Testis (tissue), 2 donors: ENCODE measurements at regions not wholly inside any gene's neighbourhood (a gene's known extent, or its start where the extent isn't known, plus 50 kb on each side); places are given as distances from the start of the nearest gene placed in this dataset.

Experiments used
- DNase-seq: peaks from one replicate; pipeline ENCODE4 v3.0.0-alpha.2; 2019
- H3K27ac ChIP-seq, 2 donors: fragments of 200-600 bp; sonication (generic); one replicate each; pipeline ENCODE4 v1.5.1; 2019
- H3K27me3 ChIP-seq: fragments of 200-600 bp; sonication (generic); one replicate; pipeline ENCODE4 v1.5.1; 2019
- H3K36me3 ChIP-seq: fragments of 200-600 bp; sonication (generic); one replicate; pipeline ENCODE4 v1.5.1; 2017; ENCODE audit warnings: low read depth; ENCODE audit errors: missing control alignments
- H3K4me1 ChIP-seq: fragments of 200-600 bp; sonication (generic); one replicate; pipeline ENCODE4 v1.5.1; 2019
- H3K4me3 ChIP-seq, 2 donors: fragments of 200-600 bp; sonication (generic); one replicate each; pipeline ENCODE4 v1.5.1; 2017 to 2019
- H3K9me3 ChIP-seq: fragments of 200-600 bp; sonication (generic); one replicate; pipeline ENCODE4 v1.5.1; 2017
- POLR2A ChIP-seq: fragments of 450-650 bp; IDR thresholded peaks from one replicate; pipeline ENCODE4 v1.6.1; 2017; ENCODE audit warnings: antibody characterized with exemption, mild to moderate bottlenecking, moderate library complexity
- WGBS, 2 donors: methylation state at CpG; one replicate each; pipeline ENCODE4 v1.1.5; 2018; 5-methylcytosine and 5-hydroxymethylcytosine counted together
- intact Hi-C: fragments of 100-400 bp; cut with DNase I; formaldehyde crosslinking; loops from one replicate; pipeline ENCODE4 v1.15.1; 2023; ENCODE audit warnings: low total_unique reads
- TF ChIP-seq, protein P1 (sequence below), 3 experiments: fragments of 450-650 bp in 2 of 3; fragments of 200-600 bp in 1 of 3; sonication (generic) in 1 of 3; IDR thresholded peaks; one replicate each; pipeline ENCODE4 v1.5.1; 2016 to 2019; ENCODE audit warnings: antibody characterized with exemption in 3 of 3, mild to moderate bottlenecking in 2 of 3, moderate library complexity in 1 of 3

DNA sequence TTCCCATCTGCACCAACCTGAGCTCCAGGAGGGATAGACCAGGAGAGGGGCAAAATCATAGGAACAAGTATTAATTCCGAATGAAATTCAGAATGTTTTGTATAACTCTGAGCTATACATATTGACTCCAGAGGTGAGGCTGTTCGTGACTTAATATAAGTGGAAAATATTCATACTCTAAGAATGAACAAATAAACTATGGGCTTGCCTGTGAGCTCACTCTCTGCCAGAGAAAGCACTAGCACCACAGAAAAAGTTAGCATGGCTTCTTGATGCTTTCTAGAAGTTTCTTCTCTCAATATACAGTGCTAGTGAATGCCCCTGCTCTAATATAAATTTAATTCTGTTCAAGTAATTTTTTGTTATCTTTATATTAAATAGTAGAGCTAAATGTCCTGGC is 1536.4 kb upstream of the FLRT2 start:
- no peak for DNase-seq
- H3K27ac ChIP-seq: no peak overlapping the region
- no peaks in the 10 kb centered on the region for H3K9me3 ChIP-seq
- intact Hi-C loops: no loop called here
- TF ChIP-seq POLR2A: no peak
- TF ChIP-seq, protein P1, sequence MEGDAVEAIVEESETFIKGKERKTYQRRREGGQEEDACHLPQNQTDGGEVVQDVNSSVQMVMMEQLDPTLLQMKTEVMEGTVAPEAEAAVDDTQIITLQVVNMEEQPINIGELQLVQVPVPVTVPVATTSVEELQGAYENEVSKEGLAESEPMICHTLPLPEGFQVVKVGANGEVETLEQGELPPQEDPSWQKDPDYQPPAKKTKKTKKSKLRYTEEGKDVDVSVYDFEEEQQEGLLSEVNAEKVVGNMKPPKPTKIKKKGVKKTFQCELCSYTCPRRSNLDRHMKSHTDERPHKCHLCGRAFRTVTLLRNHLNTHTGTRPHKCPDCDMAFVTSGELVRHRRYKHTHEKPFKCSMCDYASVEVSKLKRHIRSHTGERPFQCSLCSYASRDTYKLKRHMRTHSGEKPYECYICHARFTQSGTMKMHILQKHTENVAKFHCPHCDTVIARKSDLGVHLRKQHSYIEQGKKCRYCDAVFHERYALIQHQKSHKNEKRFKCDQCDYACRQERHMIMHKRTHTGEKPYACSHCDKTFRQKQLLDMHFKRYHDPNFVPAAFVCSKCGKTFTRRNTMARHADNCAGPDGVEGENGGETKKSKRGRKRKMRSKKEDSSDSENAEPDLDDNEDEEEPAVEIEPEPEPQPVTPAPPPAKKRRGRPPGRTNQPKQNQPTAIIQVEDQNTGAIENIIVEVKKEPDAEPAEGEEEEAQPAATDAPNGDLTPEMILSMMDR (IDR thresholded peaks at IDR 0.05): no peak
- H3K4me3 ChIP-seq: no peak overlapping the region
- WGBS, 2 donors: 72 to 90% methylated on average over 2 of the region's 2 CpGs
- H3K36me3 ChIP-seq: no peaks in the 10 kb centered on the region
- H3K27me3 ChIP-seq: no peaks in the 10 kb centered on the region
- no peaks in the 10 kb centered on the region for H3K4me1 ChIP-seq

DNA sequence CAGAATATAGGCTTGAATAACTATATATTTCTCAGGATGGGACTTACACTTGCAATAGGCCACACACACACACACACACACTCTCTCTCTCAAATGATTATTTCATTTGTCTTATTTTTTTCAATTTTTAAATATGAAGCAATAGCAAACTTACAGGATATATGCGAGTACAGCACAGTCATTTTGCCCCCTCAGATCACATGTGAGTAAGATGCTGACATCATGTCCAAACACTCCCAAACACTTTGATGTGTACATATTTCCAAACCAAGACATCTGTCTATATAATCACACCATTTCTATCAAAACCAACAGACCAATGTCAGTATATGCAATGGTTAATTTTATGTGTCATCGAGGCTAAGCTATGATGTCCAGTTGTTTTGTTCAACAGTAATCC is 1535.9 kb upstream of the FLRT2 start:
- no peak for DNase-seq
- Histone ChIP-seq H3K36me3 (no peaks in the 10 kb centered on the region), H3K4me1 (no peaks in the 10 kb centered on the region), H3K9me3 (no peaks in the 10 kb centered on the region), H3K27ac (no peak overlapping the region), H3K27me3 (no peaks in the 10 kb centered on the region), H3K4me3 (no peak overlapping the region)
- WGBS, 2 donors: 91 to 94% methylated on average over 2 of the region's 2 CpGs
- TF ChIP-seq, protein P1 (IDR thresholded peaks at IDR 0.05): no peak
- no peak for TF ChIP-seq POLR2A
- intact Hi-C loops: no loop called here

DNA sequence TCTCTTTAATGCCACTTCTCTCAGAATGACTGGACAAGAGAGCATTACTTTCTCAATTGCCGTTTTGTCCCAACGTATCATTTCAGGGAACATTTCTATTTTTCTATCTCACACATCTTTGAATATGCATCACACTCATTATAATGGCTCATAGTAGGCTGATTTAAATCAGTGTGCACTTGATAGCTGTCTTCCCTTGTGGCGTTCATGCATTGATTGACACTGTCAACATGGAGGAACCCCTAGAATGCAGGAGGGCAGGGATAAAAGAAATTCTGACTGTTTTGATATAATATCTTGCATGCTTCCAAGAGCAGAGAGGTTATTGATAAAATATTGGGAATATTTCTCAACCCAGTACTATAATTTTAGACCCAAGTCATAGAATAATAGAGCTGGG is 1528.9 kb upstream of the FLRT2 start:
- TF ChIP-seq POLR2A: no peak
- TF ChIP-seq, protein P1 (IDR thresholded peaks at IDR 0.05): no peak
- Histone ChIP-seq H3K27me3 (no peaks in the 10 kb centered on the region), H3K27ac (no peak overlapping the region), H3K4me1 (no peaks in the 10 kb centered on the region), H3K4me3 (no peak overlapping the region), H3K36me3 (no peaks in the 10 kb centered on the region), H3K9me3 (no peaks in the 10 kb centered on the region)
- intact Hi-C loops: no loop called here
- 74 to 79% methylated on average over 3 of the region's 3 CpGs for WGBS, 2 donors
- no peak for DNase-seq

DNA sequence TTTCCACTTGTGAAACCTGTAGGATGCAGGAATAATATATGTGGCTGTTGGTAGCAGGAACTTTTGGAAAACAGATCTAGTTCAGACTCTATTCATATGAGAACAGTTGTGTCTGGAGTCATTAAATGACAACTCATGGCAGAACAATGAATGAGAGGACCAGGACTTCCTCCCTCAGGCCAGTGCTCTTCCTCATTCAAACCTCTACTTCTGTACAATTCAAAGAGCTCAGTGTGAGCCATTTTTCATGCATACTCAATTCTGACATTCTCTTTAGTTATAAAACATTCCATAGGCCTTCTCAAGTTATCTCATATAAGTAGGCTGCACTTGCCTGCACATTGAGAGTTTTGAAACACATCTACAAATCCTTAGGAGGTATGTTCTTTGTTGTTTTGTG is 1526.6 kb upstream of the FLRT2 start:
- no peaks in the 10 kb centered on the region for H3K9me3 ChIP-seq
- no peak overlapping the region for H3K27ac ChIP-seq
- H3K36me3 ChIP-seq: no peaks in the 10 kb centered on the region
- no peak for DNase-seq
- TF ChIP-seq, protein P1 (IDR thresholded peaks at IDR 0.05): no peak
- no peak for TF ChIP-seq POLR2A
- no peak overlapping the region for H3K4me3 ChIP-seq
- intact Hi-C loops: no loop called here
- no peaks in the 10 kb centered on the region for H3K27me3 ChIP-seq
- H3K4me1 ChIP-seq: no peaks in the 10 kb centered on the region

DNA sequence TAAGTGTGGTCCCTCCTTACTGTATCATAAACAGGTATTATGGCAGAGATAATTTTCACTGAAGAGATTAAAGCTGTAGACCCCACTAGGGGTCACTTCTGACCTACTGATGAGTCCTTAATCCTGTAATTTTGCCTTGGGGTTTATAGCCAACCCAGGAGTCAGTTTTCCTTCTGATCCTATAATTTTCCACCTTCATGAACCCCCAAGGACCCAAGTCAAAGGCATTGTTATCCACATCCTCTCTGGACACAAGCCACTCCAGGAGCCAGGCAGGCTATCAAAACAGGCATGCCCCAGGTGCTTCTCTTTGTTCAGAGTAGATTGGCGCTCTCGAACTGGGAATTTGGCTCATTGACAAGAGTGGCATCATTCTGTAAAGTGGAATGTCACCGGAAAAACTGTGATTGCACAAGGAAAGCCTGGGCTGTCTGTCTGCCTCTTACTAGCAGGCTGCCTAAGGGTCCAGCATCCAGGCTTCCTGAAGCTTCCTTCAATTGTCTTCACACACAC is 1523.2 kb upstream of the FLRT2 start:
- Histone ChIP-seq H3K4me1 (no peaks in the 10 kb centered on the region), H3K9me3 (no peaks in the 10 kb centered on the region), H3K27me3 (no peaks in the 10 kb centered on the region), H3K27ac (no peak overlapping the region), H3K4me3 (no peak overlapping the region), H3K36me3 (no peaks in the 10 kb centered on the region)
- TF ChIP-seq, protein P1 (IDR thresholded peaks at IDR 0.05): no peak
- TF ChIP-seq POLR2A: no peak
- intact Hi-C loops: no loop called here
- WGBS, 2 donors: 74 to 76% methylated on average over 3 of the region's 3 CpGs
- DNase-seq: no peak
